Neuronal stem cell (in vitro differentiated cells): ENCODE measurements at regions not wholly inside any gene's neighbourhood (a gene's known extent, or its start where the extent isn't known, plus 50 kb on each side); places are given as distances from the start of the nearest gene placed in this dataset.

Source experiments
- DNase-seq: peaks from one replicate; pipeline ENCODE4 v3.0.0-alpha.2; 2013; ENCODE audit warnings: low spot score
- H2AFZ ChIP-seq: one replicate; pipeline ENCODE4 v1.6.1; 2013; ENCODE audit warnings: mild to moderate bottlenecking, low read length, inconsistent platforms
- H2AK5ac ChIP-seq: 2 replicates; pipeline ENCODE4 v1.6.1; 2013; ENCODE audit warnings: low read depth, mild to moderate bottlenecking, inconsistent platforms, low read length, moderate library complexity, mixed read lengths
- H2BK120ac ChIP-seq: 2 replicates; pipeline ENCODE4 v1.6.1; 2013; ENCODE audit warnings: low read depth, mild to moderate bottlenecking, inconsistent platforms, low read length, moderate library complexity, mixed read lengths
- H2BK12ac ChIP-seq: one replicate; pipeline ENCODE4 v1.6.1; 2013; ENCODE audit warnings: low read length, inconsistent platforms
- H2BK15ac ChIP-seq: 2 replicates; pipeline ENCODE4 v1.6.1; 2013; ENCODE audit warnings: mild to moderate bottlenecking, low read length, inconsistent platforms, mixed read lengths
- H2BK5ac ChIP-seq: one replicate; pipeline ENCODE4 v1.6.1; 2013; ENCODE audit warnings: inconsistent platforms, mild to moderate bottlenecking, low read length, moderate library complexity
- H3K14ac ChIP-seq: one replicate; pipeline ENCODE4 v1.6.1; 2013; ENCODE audit warnings: low read length, inconsistent platforms
- H3K18ac ChIP-seq: 2 replicates; pipeline ENCODE4 v1.6.1; 2013; ENCODE audit warnings: low read length, inconsistent platforms
- H3K23ac ChIP-seq: 2 replicates; pipeline ENCODE4 v1.6.1; 2013; ENCODE audit warnings: low read depth, mild to moderate bottlenecking, mixed read lengths, low read length, inconsistent platforms; ENCODE audit not compliant: poor library complexity
- H3K27ac ChIP-seq: replicated peaks from 3 replicates; pipeline ENCODE4 v1.5.1; 2013; ENCODE audit warnings: low read length, inconsistent platforms
- H3K27me3 ChIP-seq, 3 experiments: 2 replicates each; pipeline ENCODE4 v1.6.1; 2013; ENCODE audit warnings: low read length in 3 of 3, mild to moderate bottlenecking in 2 of 3, inconsistent platforms in 1 of 3, low read depth in 1 of 3, mixed read lengths in 1 of 3, moderate library complexity in 1 of 3; ENCODE audit not compliant: control insufficient read depth in 3 of 3, insufficient read depth in 3 of 3
- H3K36me3 ChIP-seq, 2 donors: replicated peaks in 1 of 2; 2 replicates each; pipeline ENCODE4 v1.6.1; 2013; ENCODE audit warnings: low read length in 2 of 2; ENCODE audit not compliant: control insufficient read depth in 2 of 2, insufficient read depth in 2 of 2
- H3K4ac ChIP-seq: 2 replicates; pipeline ENCODE4 v1.6.1; 2013; ENCODE audit warnings: inconsistent platforms, mild to moderate bottlenecking, low read length, moderate library complexity
- H3K4me1 ChIP-seq, 2 donors: 1 replicate in 1 of 2; 2 replicates in 1 of 2; pipeline ENCODE4 v1.6.1; 2013; ENCODE audit warnings: low read length in 2 of 2, low read depth in 1 of 2; ENCODE audit not compliant: control insufficient read depth in 2 of 2, insufficient read depth in 1 of 2
- H3K4me2 ChIP-seq: one replicate; pipeline ENCODE4 v1.6.1; 2013; ENCODE audit warnings: mild to moderate bottlenecking, low read length, inconsistent platforms; ENCODE audit not compliant: insufficient read depth, poor library complexity, severe bottlenecking
- H3K4me3 ChIP-seq, 2 donors: 2 replicates each; pipeline ENCODE4 v1.5.1; 2013; ENCODE audit warnings: low read length in 2 of 2, mild to moderate bottlenecking in 2 of 2, inconsistent platforms in 1 of 2, moderate library complexity in 1 of 2
- H3K79me1 ChIP-seq: one replicate; pipeline ENCODE4 v1.6.1; 2013; ENCODE audit warnings: low read depth, mild to moderate bottlenecking, inconsistent platforms, low read length, moderate library complexity
- H3K9ac ChIP-seq: one replicate; pipeline ENCODE4 v1.6.1; 2013; ENCODE audit warnings: mild to moderate bottlenecking, low read depth, low read length, inconsistent platforms; ENCODE audit not compliant: poor library complexity
- H3K9me3 ChIP-seq, 2 donors: replicated peaks in 1 of 2; 2 replicates each; pipeline versions ENCODE3 to v1.6.1; 2013; ENCODE audit warnings: low read length in 2 of 2, mild to moderate bottlenecking in 2 of 2, inconsistent platforms in 1 of 2, low read depth in 1 of 2, mixed read lengths in 1 of 2, moderate library complexity in 1 of 2; ENCODE audit not compliant: control insufficient read depth in 2 of 2, insufficient read depth in 1 of 2
- H4K8ac ChIP-seq: one replicate; pipeline ENCODE4 v1.6.1; 2013; ENCODE audit warnings: low read depth, mild to moderate bottlenecking, inconsistent platforms, low read length, moderate library complexity
- H4K91ac ChIP-seq: one replicate; pipeline ENCODE4 v1.6.1; 2013; ENCODE audit warnings: low read length, low read depth, mild to moderate bottlenecking, inconsistent platforms; ENCODE audit not compliant: poor library complexity
- WGBS, 2 donors: extraction: QIAGEN DNeasy Blood & Tissue Kit; methylation state at CpG; one replicate each; pipeline ENCODE4 v1.1.7; 2013; ENCODE audit warnings: missing lambda C conversion rate in 2 of 2, mixed read lengths in 1 of 2; ENCODE audit not compliant: insufficient read length in 2 of 2, insufficient replicate concordance in 1 of 2; ENCODE audit errors: extremely low coverage in 2 of 2; 5-methylcytosine and 5-hydroxymethylcytosine counted together

GRCh38 chr15:29601811-29602210, 220.5 kb downstream of the TJP1 start:
- Histone ChIP-seq H2BK15ac (no peak overlapping the region), H3K4ac (no peak overlapping the region), H2AK5ac (no peak overlapping the region), H3K4me2 (no peak overlapping the region), H3K4me3 (no peak overlapping the region), H3K27me3 (no peaks in the 10 kb centered on the region), H3K27ac (no peak overlapping the region), H4K8ac (no peak overlapping the region), H3K14ac (no peak overlapping the region), H3K9ac (no peak overlapping the region), H3K36me3 (no peaks in the 10 kb centered on the region), H2BK120ac (no peak overlapping the region), H3K4me1 (peaks cover 0 to 4% of the 10 kb centered on the region in 2 donors), H4K91ac (no peak overlapping the region), H2BK12ac (no peak overlapping the region), H3K9me3 (no peaks in the 10 kb centered on the region), H2AFZ (no peak overlapping the region), H3K18ac (no peak overlapping the region), H2BK5ac (no peak overlapping the region), H3K23ac (no peak overlapping the region), H3K79me1 (no peaks in the 10 kb centered on the region)
- DNase-seq: no peak
- no CpG with 5 or more reads among the region's 5 CpGs for WGBS, 2 donors

DNA sequence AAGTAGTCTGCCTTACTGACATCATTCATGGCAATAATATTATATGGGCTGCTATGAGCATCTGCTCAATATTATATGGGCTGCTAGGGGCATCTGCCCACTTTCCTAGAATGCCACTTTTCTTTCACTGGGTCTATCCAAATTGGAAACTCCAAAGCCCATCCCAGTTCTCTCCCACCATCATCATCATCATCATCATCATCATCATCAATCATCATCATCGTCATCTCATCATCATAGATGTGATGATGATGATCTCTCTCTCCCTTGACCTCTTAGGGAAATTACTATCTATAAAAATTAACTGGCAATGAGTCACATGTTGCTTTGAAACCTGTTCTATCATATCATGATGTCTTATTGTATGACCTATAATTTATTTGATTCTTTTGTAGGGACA, 222.0 kb downstream of the TJP1 start:
- no peak overlapping the region for H3K18ac ChIP-seq
- no peak overlapping the region for H3K4me3 ChIP-seq
- no peaks in the 10 kb centered on the region for H3K9me3 ChIP-seq
- no peak overlapping the region for H4K8ac ChIP-seq
- H3K4me1 ChIP-seq: peaks cover 0 to 4% of the 10 kb centered on the region in 2 donors
- DNase-seq: no peak
- H2BK15ac ChIP-seq: no peak overlapping the region
- H3K79me1 ChIP-seq: no peaks in the 10 kb centered on the region
- no peak overlapping the region for H3K23ac ChIP-seq
- no peak overlapping the region for H3K14ac ChIP-seq
- no peak overlapping the region for H2AK5ac ChIP-seq
- H3K9ac ChIP-seq: no peak overlapping the region
- no peak overlapping the region for H2BK120ac ChIP-seq
- no peaks in the 10 kb centered on the region for H3K36me3 ChIP-seq
- no peak overlapping the region for H3K4me2 ChIP-seq
- H4K91ac ChIP-seq: no peak overlapping the region
- no peak overlapping the region for H2BK12ac ChIP-seq
- WGBS, 2 donors: no CpG with 5 or more reads among the region's 1 CpG
- H3K27me3 ChIP-seq: no peaks in the 10 kb centered on the region
- no peak overlapping the region for H3K4ac ChIP-seq
- H2AFZ ChIP-seq: no peak overlapping the region
- H3K27ac ChIP-seq: no peak overlapping the region
- H2BK5ac ChIP-seq: no peak overlapping the region

DNA sequence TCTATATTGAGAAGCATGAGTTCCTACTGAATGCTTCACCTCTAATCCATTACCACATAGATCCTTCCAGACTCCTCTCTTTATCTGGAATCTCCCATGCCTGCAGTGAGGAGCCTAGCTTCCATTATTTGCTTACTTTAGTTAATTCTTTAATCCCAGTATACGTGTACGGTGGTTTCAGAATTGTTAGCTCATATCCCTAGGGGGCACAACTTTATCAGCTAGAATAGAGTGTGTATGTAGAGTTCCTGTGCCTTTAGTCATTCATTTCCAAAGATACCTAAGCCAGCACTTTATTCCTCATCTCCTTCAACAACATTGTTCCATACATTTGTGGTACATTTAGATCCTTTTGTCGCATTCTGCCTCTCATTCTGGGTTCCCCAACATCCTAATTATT, 226.0 kb downstream of the TJP1 start:
- Histone ChIP-seq H3K4me1 (no peaks in the 10 kb centered on the region), H3K4me3 (no peak overlapping the region), H3K9ac (no peak overlapping the region), H3K18ac (no peak overlapping the region), H3K27ac (no peak overlapping the region), H3K4ac (no peak overlapping the region), H3K23ac (no peak overlapping the region), H3K27me3 (peaks cover 0 to 1% (median 0%) of the 10 kb centered on the region in 3 experiments), H4K8ac (no peak overlapping the region), H2AK5ac (no peak overlapping the region), H3K79me1 (no peaks in the 10 kb centered on the region), H3K4me2 (no peak overlapping the region), H3K14ac (no peak overlapping the region), H2AFZ (no peak overlapping the region), H2BK120ac (no peak overlapping the region), H2BK12ac (no peak overlapping the region), H2BK15ac (no peak overlapping the region), H2BK5ac (no peak overlapping the region), H3K9me3 (no peaks in the 10 kb centered on the region), H3K36me3 (no peaks in the 10 kb centered on the region), H4K91ac (no peak overlapping the region)
- WGBS, 2 donors: no CpG with 5 or more reads among the region's 3 CpGs
- DNase-seq: no peak

DNA sequence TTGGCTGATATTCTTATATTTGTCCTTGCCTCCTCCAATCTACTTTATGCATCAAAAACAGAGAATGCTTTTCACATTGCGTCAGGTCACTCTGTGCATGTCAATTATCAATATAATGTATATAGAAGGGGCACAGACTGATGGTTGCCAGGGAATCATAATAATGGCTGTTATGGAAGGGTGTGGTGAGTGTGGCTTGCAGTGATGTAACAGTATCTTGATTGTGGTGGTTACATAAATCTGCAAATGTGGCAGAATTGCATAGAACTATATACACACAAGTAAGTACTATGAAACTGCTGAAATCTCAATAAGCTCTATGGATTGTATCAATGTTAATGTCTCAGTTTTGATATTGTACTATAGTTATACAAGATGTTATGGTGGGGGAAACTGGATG, 228.6 kb downstream of the TJP1 start:
- Histone ChIP-seq H3K9ac (no peak overlapping the region), H3K14ac (no peak overlapping the region), H2AFZ (no peak overlapping the region), H3K9me3 (no peaks in the 10 kb centered on the region), H3K27ac (no peak overlapping the region), H4K91ac (no peak overlapping the region), H3K4me2 (no peak overlapping the region), H3K4ac (no peak overlapping the region), H2BK5ac (no peak overlapping the region), H3K23ac (no peak overlapping the region), H2BK120ac (no peak overlapping the region), H3K18ac (no peak overlapping the region), H2BK15ac (no peak overlapping the region), H3K36me3 (no peaks in the 10 kb centered on the region), H2AK5ac (no peak overlapping the region), H3K4me1 (peaks cover 0 to 9% of the 10 kb centered on the region in 2 donors), H3K4me3 (no peak overlapping the region), H3K27me3 (peaks cover 0 to 1% (median 0%) of the 10 kb centered on the region in 3 experiments), H2BK12ac (no peak overlapping the region), H4K8ac (no peak overlapping the region), H3K79me1 (no peaks in the 10 kb centered on the region)
- no CpG with 5 or more reads among the region's 1 CpG for WGBS, 2 donors
- no peak for DNase-seq
